ENCODE measurements at regions not wholly inside any gene's neighbourhood (a gene's known extent, or its start where the extent isn't known, plus 50 kb on each side); places are given as distances from the start of the nearest gene placed in this dataset.

DNA sequence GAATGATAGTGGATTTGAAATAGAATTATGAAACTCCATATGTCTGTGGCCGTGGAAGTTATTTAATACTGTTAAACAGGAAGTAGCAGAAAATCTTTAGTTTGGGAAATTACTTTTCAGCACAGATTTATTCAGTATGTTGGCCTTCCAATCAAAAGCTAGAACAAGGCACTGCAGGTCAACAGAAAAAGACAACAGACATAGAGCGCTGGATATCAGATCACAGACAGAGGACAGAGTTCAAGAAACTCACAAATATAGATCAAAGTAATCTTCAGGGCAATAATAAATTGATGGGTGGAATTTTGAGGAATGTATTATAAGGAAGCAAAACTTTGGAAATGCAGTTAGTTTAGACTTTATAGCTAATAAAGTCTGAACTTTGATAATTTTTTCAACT is 159.5 kb upstream of the TMCO5A start:
- Histone ChIP-seq H3K9me3 (ENCODE audit: control insufficient read depth in 4 of 4, low read length in 3 of 4) (no peaks in the 10 kb centered on the region), H3K4me3 (ENCODE audit: low read depth in 1 of 3, low read length in 3 of 3) (no peak overlapping the region), H3K4me1 (ENCODE audit: control insufficient read depth in 4 of 4, insufficient read depth in 4 of 4, low read length in 3 of 4) (peaks cover 7 to 18% (median 17%) of the 10 kb centered on the region in 4 donors), H3K9ac (ENCODE audit: low read depth in 1 of 2, low read length in 2 of 2) (no peak overlapping the region), H3K36me3 (ENCODE audit: control insufficient read depth in 4 of 4, insufficient read depth in 3 of 4, low read depth in 1 of 4, low read length in 3 of 4) (no peaks in the 10 kb centered on the region), H3K27me3 (ENCODE audit: control insufficient read depth in 4 of 4, insufficient read depth in 4 of 4, low read length in 3 of 4) (no peaks in the 10 kb centered on the region), H3K27ac (ENCODE audit: low read depth in 1 of 2, low read length in 2 of 2) (no peak overlapping the region)
- WGBS, result 36% methylated on average over 2 of the region's 2 CpGs
- DNase-seq (ENCODE audit: low spot score), result no peak
- TF ChIP-seq RXRA (IDR thresholded peaks at IDR 0.05), result peak; percentile 14 to 45
- TF ChIP-seq FOXA2 (IDR thresholded peaks at IDR 0.05), result no peak
- TF ChIP-seq SP1 (IDR thresholded peaks at IDR 0.05), result no peak
- peak; percentile 60 to 69 for TF ChIP-seq HNF4A (conservative IDR thresholded peaks at IDR 0.05)

DNA sequence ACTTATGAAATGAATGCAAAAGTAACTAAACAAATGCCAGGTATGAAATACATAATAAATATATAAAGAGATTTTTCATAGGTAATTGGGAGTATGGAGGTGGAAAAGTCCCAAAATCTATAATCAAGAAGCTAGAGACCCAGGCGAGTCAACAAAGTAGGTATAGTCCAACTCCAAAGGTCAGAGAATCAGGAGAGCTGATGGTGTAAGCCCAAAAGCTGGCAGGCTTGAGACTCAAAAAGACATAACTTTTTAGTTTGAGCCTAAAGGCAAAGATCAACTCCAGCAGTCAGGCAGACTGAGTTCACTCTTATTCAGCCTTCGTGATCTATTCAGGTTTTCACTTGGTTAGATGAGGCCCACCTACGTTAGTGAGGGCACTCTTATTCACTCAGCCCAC is 157.4 kb upstream of the TMCO5A start:
- no peak overlapping the region for H3K4me3 ChIP-seq (ENCODE audit: low read depth in 1 of 3, low read length in 3 of 3)
- no peaks in the 10 kb centered on the region for H3K36me3 ChIP-seq (ENCODE audit: control insufficient read depth in 4 of 4, insufficient read depth in 3 of 4, low read depth in 1 of 4, low read length in 3 of 4)
- whole genome bisulfite sequencing, result 38% methylated on average over 3 of the region's 3 CpGs
- no peak for DNase-seq (ENCODE audit: low spot score)
- TF ChIP-seq, protein P1, sequence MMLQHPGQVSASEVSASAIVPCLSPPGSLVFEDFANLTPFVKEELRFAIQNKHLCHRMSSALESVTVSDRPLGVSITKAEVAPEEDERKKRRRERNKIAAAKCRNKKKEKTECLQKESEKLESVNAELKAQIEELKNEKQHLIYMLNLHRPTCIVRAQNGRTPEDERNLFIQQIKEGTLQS (IDR thresholded peaks at IDR 0.05), result peak; percentile 31
- TF ChIP-seq, protein P2, sequence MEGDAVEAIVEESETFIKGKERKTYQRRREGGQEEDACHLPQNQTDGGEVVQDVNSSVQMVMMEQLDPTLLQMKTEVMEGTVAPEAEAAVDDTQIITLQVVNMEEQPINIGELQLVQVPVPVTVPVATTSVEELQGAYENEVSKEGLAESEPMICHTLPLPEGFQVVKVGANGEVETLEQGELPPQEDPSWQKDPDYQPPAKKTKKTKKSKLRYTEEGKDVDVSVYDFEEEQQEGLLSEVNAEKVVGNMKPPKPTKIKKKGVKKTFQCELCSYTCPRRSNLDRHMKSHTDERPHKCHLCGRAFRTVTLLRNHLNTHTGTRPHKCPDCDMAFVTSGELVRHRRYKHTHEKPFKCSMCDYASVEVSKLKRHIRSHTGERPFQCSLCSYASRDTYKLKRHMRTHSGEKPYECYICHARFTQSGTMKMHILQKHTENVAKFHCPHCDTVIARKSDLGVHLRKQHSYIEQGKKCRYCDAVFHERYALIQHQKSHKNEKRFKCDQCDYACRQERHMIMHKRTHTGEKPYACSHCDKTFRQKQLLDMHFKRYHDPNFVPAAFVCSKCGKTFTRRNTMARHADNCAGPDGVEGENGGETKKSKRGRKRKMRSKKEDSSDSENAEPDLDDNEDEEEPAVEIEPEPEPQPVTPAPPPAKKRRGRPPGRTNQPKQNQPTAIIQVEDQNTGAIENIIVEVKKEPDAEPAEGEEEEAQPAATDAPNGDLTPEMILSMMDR (IDR thresholded peaks at IDR 0.05; ENCODE audit: low read depth, low read length, missing input control), result no peak
- peak; percentile 86 for TF ChIP-seq SP1 (IDR thresholded peaks at IDR 0.05)
- no peak for TF ChIP-seq TAF1 (conservative IDR thresholded peaks at IDR 0.05)
- no peak for TF ChIP-seq GABPA (IDR thresholded peaks at IDR 0.05 in 1 of 2, conservative IDR thresholded peaks at IDR 0.05 in 1 of 2)
- TF ChIP-seq, protein P3, sequence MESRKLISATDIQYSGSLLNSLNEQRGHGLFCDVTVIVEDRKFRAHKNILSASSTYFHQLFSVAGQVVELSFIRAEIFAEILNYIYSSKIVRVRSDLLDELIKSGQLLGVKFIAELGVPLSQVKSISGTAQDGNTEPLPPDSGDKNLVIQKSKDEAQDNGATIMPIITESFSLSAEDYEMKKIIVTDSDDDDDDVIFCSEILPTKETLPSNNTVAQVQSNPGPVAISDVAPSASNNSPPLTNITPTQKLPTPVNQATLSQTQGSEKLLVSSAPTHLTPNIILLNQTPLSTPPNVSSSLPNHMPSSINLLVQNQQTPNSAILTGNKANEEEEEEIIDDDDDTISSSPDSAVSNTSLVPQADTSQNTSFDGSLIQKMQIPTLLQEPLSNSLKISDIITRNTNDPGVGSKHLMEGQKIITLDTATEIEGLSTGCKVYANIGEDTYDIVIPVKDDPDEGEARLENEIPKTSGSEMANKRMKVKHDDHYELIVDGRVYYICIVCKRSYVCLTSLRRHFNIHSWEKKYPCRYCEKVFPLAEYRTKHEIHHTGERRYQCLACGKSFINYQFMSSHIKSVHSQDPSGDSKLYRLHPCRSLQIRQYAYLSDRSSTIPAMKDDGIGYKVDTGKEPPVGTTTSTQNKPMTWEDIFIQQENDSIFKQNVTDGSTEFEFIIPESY (IDR thresholded peaks at IDR 0.05), result peak; percentile 72
- TF ChIP-seq RAD21 (IDR thresholded peaks at IDR 0.05), result peak; percentile 27 to 28
- no peak for TF ChIP-seq EGR1 (IDR thresholded peaks at IDR 0.05; ENCODE audit: low read depth in 2 of 2)
- TF ChIP-seq, protein P4, sequence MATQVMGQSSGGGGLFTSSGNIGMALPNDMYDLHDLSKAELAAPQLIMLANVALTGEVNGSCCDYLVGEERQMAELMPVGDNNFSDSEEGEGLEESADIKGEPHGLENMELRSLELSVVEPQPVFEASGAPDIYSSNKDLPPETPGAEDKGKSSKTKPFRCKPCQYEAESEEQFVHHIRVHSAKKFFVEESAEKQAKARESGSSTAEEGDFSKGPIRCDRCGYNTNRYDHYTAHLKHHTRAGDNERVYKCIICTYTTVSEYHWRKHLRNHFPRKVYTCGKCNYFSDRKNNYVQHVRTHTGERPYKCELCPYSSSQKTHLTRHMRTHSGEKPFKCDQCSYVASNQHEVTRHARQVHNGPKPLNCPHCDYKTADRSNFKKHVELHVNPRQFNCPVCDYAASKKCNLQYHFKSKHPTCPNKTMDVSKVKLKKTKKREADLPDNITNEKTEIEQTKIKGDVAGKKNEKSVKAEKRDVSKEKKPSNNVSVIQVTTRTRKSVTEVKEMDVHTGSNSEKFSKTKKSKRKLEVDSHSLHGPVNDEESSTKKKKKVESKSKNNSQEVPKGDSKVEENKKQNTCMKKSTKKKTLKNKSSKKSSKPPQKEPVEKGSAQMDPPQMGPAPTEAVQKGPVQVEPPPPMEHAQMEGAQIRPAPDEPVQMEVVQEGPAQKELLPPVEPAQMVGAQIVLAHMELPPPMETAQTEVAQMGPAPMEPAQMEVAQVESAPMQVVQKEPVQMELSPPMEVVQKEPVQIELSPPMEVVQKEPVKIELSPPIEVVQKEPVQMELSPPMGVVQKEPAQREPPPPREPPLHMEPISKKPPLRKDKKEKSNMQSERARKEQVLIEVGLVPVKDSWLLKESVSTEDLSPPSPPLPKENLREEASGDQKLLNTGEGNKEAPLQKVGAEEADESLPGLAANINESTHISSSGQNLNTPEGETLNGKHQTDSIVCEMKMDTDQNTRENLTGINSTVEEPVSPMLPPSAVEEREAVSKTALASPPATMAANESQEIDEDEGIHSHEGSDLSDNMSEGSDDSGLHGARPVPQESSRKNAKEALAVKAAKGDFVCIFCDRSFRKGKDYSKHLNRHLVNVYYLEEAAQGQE (IDR thresholded peaks at IDR 0.05), result peak; percentile 68
- TF ChIP-seq YY1 (IDR thresholded peaks at IDR 0.05), result peak; percentile 56
- peak; percentile 80 for TF ChIP-seq FOXA2 (IDR thresholded peaks at IDR 0.05)
- peak; percentile 81 to 92 for TF ChIP-seq JUND (IDR thresholded peaks at IDR 0.05)
- peak; percentile 98 for TF ChIP-seq HNF4A (conservative IDR thresholded peaks at IDR 0.05)
- TF ChIP-seq FOXA1 (IDR thresholded peaks at IDR 0.05), result peak; percentile 64
- peak; percentile 95 for TF ChIP-seq HNF4G (IDR thresholded peaks at IDR 0.05)
- peak; percentile 35 for TF ChIP-seq NR2F2 (IDR thresholded peaks at IDR 0.05)
- TF ChIP-seq RXRA (IDR thresholded peaks at IDR 0.05), result peak; percentile 80 to 86
- TF ChIP-seq, protein P5, sequence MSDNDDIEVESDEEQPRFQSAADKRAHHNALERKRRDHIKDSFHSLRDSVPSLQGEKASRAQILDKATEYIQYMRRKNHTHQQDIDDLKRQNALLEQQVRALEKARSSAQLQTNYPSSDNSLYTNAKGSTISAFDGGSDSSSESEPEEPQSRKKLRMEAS (IDR thresholded peaks at IDR 0.05), result peak; percentile 52
- H3K4me1 ChIP-seq (ENCODE audit: control insufficient read depth in 4 of 4, insufficient read depth in 4 of 4, low read length in 3 of 4), result peaks cover 7 to 25% (median 20%) of the 10 kb centered on the region in 4 donors
- no peaks in the 10 kb centered on the region for H3K27me3 ChIP-seq (ENCODE audit: control insufficient read depth in 4 of 4, insufficient read depth in 4 of 4, low read length in 3 of 4)
- no peaks in the 10 kb centered on the region for H3K9me3 ChIP-seq (ENCODE audit: control insufficient read depth in 4 of 4, low read length in 3 of 4)
- H3K9ac ChIP-seq (ENCODE audit: low read depth in 1 of 2, low read length in 2 of 2), result no peak overlapping the region
- peak overlapping the region; percentile 52 to 64 for H3K27ac ChIP-seq (ENCODE audit: low read depth in 1 of 2, low read length in 2 of 2)

Measured in liver (tissue), 8 donors.